ENCODE measurements at regions not wholly inside any gene's neighbourhood (a gene's known extent, or its start where the extent isn't known, plus 50 kb on each side); places are given as distances from the start of the nearest gene placed in this dataset.
"Not testable (repeated sequence)": the region's sequence is repeated elsewhere in the genome, so short reads cannot be mapped to it uniquely, and the experiment has no call there.

DNA sequence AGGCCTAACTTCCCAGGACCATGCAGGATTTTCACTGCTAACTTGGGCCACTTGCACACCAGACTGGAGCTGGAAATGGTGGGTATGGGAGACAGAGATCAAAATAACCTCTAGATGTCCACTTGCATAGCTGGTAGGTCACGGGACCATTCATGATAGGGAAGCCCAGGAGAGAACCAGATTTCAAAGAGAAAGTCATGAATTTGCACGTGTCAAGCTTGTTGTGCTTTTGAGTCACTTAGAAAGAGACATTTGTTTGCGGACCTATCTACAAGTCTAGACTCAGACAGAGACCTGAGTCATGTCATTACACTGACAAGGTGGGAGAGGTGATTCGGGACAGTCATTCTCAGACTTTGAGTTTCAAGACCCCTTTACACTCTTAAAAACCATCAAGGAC is 704.1 kb downstream of the DTWD2 start:
- not testable (repeated sequence) for DNase-seq (ENCODE audit: low spot score)

DNA sequence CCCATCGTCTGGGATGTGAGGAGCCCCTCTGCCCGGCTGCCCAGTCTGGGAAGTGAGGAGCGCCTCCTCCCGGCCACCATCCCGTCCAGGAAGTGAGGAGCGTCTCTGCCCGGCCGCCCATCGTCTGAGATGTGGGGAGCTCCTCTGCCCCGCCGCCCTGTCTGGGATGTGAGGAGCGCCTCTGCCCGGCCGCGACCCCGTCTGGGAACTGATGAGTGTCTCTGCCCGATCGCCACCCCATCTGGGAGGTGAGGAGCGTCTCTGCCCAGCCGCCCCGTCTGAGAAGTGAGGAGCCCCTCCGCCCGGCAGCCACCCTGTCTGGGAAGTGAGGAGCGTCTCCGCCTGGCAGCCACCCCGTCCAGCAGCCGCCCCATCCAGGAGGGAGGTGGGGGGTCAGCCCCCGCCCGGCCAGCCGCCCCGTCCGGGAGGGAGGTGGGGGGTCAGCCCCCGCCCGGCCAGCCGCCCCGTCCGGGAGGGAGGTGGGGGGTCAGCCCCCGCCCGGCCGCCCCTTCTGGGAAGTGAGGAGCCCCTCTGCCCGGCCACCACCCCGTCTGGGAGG is 705.8 kb downstream of the DTWD2 start:
- DNase-seq (ENCODE audit: low spot score) = not testable (repeated sequence)

DNA sequence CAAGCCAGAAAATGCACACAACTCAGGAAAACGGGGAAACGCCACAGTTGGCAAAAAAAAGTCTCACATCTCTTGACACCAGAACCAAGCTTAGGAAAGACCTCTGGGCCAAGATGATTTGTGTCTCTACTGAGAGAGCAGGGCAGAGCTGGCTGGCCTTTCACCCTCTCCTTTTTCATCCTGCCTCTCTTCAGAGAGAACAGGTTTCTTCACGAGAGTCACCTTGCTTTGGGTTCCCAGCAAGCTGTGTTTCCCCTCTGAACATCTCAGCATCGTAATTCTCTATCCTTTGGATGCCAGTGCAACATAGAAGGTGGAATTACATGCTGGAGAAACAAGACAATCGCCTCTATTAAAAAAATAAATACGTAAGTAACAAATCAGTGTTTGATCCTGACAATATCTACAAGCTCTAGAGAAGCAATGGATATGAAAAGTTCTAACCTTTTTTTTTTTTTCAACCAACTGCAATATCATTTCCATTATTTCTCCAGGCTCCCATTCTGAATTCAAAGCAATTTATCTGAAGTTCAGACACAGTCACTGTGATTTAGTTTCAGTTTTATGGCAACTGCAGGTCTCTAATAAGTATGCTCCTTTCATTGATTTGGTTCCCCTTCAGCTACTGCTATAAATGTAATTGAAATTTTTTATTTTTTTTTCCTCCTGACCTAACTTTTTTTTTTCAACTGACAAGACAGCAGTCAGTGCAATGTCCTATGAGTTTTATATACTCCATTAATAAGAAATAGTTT is 708.6 kb downstream of the DTWD2 start:
- DNase-seq (ENCODE audit: low spot score) = no peak

DNA sequence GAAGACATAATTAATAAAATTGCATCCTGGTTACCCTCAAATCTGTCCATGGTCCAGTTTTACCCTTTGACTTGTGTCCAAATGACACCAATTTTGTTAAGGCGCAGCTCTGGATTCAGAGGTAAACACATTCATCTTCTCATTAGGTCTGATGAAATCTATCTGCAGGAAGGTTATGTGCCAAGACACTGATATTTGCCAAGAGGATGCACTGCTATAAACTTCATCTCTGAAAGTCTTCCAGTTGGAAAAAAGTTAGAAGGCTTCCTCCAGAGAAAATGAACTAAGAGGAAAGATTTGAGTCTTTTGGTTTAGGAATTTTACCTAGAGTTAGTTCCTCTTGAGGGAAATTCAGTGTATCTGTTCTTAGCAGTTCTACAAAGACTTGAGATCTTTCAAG is 717.8 kb downstream of the DTWD2 start:
- no peak for DNase-seq (ENCODE audit: low spot score)

DNA sequence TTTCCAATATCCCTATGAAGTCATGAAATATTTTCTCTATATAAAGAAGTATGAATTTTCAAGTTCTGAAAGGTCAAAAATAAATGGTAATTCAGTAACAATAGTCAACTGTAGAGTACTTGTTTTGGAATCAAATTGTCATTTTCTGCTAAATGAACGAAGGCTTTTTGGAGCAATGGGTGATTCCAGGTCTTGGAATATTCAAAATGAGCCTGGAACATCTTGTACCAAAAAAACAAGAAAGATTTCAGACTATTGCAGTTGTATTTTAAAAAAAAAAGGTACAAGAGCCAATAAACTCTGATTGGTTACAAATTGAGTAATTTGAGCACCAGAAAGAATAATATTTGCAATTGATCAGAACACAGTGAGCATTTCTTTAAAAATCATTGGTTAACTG is 730.1 kb downstream of the DTWD2 start:
- no peak for DNase-seq (ENCODE audit: low spot score)

DNA sequence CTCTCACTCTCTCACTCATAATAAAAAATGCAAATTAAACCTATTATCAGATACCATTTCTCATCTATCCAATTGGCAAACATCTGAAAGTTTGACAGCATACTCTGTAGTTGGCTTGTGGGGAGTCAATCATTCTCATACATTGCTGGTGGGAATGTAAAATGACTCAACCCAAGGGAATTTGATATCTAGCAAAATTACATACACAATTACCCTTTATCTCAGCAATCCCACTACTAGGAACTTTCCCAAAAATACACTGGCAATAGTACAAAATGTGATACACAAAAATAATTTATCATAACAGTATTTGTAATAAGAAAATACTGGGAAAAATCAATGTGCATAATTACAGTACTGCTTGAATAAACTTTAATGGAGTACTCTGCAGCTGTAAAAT is 731.3 kb downstream of the DTWD2 start:
- no peak for DNase-seq (ENCODE audit: low spot score)

DNA sequence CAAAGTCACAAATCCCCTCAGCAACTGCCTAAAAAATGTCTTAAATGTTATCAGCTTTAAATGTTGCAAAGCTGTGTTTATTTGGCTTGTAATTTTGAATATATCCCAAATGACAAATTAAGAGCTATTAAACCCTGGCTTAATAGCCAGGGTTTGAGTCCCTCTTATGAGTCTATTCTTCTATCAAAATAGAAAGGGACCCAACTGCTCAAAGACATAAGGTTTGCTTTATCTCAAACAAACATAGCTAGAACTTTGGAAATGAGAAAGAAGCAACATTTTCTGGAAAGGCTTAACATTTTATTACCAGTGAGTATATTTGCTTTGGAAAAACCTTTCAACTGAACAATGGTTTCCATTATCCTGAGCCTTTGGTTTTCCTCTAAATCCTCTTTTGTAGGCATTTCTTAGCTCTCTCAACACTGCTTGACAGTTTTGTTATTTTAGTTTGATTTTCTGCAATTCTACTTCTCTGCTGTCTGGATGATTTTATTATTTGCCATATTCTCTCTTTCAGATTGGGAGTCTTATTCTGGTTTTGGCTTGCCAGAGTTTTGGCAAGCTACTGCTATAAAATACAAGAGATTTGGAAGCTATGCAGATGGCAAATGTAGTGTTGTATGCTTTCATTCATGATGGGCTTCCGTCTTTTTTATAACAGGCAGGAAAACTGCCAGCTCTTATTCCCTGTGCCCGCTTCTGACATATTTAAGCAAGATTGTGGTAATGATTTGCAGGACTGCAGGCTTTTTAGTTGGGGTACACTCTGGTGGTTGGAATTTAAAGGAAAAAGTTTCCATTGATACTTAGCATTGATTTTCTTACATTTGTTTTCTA is 734.9 kb downstream of the DTWD2 start:
- DNase-seq (ENCODE audit: low spot score) = no peak

DNA sequence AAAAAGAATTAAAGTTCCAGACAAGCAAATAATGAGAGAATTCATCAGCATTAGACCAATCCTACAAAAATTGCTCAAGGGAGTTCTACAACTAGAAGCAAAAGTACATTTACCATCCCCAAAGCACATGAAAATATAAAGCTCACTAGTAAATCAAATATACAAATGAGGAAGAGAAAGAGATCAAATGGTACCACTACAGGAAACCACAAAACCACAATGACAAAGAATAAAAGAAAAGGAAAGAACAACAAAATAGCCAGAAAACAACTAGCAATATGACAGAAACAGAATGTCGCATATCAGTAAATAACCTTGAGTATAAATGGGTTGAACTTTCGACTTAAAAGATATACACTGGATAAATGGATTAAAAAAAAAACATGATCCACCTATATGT is 739.0 kb downstream of the DTWD2 start:
- no peak for DNase-seq (ENCODE audit: low spot score)

DNA sequence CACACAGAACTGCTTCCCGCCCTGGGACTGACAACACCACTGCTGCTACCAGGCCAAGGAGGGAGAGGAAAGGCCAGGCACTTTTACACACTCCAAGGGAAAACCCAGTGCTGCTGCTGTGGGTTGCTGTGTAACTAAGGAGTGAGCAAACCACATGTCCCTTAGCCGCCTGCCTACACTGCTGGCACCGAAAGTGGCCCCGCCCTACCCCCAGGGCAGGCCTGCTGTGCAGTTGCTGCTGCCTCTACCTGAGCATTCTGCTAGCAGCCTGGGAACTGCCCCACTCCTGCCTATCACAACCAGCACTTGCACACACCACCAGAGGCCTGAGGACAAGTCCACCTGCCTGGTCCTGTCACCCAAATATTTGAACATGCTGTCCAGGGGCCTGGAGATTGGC is 740.9 kb downstream of the DTWD2 start:
- no peak for DNase-seq (ENCODE audit: low spot score)

DNA sequence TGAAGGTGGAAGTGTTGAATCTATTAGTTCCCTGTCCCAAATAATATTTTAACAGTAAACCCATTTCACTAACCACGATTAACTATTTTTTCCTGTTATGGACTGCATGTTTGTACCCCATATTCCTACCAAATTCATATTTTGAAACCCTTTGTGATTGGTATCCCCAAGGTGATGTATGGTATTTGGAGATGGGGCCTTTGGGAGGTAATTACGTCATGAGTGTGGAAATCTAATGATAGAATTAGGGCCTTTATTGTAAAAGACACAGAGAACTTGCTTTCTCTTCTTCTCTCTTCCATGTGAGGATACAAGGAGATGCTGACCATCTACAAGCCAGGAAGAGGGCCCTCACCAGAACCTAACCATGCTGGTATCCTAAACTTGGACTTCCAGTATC is 744.7 kb downstream of the DTWD2 start:
- no peak for DNase-seq (ENCODE audit: low spot score)

DNA sequence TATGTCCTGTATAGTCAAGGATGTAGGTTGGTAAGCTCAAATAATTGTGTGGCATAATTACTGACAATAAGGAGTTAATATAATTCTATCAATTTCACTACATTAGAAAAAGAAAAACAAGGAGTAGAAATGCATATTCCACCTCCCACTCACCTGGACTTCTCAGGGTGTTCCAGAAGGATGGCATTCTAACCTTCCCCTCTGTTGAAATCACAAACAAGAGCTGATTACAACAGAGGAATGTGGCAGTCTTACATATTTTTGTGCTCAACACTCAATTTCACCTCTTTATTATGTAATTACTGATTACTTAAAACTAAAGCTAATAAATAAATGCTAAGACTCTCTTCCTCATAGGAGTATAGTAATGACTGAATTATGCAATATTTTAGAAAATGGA is 745.3 kb downstream of the DTWD2 start:
- no peak for DNase-seq (ENCODE audit: low spot score)

DNA sequence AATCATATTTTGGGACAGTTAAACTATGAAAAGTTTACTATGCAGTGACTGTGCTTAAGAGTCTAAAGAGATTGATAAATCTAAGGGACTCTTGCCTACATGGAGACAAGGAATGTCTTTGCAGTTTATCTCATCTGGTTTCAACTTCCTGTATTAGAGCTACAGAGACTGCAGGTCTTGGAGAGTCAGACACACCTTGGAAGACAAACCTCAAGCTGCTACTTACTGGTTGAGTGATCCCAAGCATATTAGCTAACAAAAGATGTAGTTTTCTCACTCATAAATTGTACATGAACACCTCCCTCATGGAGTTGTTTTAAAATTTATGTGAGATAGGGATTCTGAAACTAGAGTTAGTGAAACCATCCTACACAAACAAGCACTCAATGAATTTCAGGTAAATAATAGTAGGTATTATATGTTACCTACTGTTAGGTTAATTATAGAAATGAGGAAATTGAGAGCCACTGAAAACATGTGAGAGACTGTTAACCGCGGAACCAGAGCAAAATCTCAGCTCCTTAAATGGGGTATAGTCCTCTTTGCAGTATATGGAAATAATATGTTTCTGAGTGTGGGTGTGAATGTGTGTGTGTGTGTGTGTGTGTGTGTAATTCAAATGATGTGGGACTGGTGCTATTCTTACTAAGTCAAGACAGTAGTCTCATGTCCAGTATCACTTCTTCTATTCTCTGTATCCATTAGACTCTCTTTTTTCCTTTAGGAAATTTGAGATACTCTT is 752.1 kb downstream of the DTWD2 start:
- DNase-seq (ENCODE audit: low spot score) = no peak

DNA sequence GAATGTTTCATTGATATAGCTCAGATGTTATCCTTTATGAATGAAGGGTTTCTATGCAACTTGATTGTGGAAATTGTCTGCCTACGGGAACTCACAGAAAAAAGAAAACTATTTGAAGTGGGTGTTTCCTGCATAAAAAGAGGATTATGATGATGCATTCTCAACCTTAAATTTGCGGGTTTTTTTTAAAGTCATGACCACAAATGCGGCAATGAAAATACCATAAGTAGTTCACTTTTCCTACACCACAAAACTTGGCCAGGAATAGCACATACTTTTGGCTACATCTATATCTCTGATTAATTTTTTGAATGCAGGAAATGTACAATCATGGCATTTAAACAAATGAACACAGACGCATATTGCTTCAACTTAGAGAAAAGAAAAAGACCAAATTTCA is 754.7 kb downstream of the DTWD2 start:
- no peak for DNase-seq (ENCODE audit: low spot score)

DNA sequence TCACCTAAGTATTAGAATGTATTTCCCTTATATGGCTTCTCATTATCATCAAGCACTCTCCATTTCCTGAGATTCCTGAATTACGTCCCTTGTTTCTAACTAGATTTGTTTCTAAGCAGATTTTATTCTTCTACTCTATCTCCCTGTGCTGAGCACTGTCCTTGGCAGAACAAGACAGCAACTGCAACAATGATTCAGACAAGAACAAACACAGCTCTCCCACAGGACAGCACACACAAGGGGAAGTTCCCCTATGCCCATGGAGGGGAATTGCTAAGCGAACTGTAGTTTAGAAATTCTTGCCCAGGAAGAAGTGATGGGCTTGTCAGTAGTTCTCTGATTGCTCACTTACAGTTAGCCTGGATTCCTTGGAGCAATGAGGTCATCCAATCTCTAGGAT is 759.9 kb downstream of the DTWD2 start:
- DNase-seq (ENCODE audit: low spot score) = no peak

DNA sequence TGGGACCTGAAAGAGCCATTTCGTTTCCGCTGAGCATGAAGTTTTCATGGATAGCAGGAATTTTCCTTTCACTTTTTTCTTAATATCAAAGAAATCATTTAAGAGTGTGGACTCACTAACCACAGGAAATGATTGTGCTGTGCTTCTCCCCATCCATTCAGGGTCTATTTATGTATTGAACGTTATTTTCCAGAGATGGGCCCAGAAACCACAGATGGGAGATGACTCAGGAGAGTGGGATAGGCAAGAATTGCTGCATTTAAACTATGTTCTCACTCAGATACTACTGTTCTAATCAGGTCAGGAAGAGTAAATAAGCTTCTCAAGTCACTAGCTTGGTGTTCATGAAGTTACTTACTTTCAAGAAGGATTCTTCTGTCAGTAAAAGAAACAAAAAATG is 763.8 kb downstream of the DTWD2 start:
- DNase-seq (ENCODE audit: low spot score) = no peak

DNA sequence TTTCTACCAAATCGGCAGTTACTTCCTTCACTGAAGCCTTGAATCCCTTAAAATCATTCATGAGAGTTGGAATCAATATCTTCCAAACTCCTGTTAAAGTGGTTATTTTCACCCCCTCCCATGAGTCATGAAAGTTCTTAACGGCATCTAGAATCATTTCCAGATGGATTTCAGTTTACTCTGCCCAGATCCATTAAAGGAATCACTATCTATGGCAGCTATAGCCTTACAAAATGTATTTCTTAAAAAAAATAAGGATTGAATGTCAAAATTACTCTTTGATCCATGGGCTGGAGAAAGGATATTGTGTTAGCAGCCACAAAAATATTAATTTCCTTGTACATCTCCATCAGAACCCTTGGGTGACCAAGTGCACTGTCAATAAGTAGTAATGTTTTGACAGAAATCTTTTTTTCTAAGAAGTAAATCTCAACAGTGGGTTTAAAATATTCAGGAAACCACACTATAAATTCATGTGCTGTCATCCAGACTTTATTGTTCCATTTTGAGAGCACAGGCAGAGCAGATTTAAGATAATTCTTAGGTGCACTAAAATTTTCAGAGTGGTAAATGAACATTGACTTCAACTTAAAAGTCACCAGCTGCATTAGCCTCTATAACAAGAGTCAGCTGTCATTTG is 767.7 kb downstream of the DTWD2 start:
- no peak for DNase-seq (ENCODE audit: low spot score)

DNA sequence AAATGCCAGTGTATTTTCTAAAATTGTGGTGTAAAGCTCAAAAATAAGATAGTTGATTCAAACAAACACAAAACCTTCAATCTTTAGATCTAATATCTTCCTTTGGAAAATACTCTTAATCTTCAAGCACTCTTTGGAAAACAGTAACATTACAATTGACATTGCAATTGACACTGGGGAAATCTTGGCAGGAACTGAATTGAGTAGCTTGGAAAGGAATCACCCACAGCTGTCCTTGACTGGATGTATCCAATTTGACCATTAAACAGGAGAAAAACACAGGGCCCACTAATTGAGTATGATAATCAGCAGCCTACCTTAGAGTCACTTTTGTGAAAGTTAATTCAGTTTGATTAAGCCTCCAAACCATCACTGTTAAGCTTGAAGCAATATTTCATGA is 776.7 kb downstream of the DTWD2 start:
- no peak for DNase-seq (ENCODE audit: low spot score)

DNA sequence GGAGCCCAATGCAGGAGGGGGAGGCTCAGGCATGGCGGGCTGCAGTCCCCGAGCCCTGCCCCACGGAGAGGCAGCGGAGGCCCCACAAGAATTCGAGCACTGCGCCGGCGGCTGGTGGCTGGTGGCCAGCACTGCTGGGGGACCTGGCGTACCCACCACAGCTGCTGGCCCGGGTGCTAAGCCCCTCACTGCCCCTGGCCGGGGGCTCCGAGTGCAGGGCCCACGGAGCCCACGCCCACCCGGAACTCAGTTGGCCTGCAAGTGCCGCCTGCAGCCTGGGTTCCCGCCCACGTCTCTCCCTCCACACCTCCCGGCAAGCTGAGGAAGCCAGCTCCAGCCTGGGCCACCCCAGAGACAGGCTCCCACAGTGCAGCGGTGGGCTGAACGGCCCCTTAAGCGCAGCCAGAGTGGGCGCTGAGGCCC is 780.3 kb downstream of the DTWD2 start:
- DNase-seq (ENCODE audit: low spot score) = no peak

DNA sequence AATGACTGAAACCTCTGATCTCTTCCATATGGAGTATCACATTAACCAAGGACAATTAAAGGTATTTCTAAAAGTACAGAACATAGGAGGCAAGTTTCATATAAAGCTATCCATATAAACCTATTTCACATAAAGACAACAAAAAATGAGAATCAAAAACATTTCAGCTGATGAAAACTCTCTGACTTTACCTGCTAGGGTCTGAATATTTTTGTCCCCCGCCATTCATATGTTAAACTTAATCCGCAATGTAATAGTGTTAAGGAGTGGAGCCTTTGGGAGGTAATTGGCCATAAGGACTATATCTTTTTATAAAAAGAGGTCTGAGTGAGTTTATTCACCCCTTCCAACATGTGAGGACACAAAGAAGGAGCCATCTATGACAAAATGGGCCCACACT is 788.5 kb downstream of the DTWD2 start:
- DNase-seq (ENCODE audit: low spot score) = no peak

DNA sequence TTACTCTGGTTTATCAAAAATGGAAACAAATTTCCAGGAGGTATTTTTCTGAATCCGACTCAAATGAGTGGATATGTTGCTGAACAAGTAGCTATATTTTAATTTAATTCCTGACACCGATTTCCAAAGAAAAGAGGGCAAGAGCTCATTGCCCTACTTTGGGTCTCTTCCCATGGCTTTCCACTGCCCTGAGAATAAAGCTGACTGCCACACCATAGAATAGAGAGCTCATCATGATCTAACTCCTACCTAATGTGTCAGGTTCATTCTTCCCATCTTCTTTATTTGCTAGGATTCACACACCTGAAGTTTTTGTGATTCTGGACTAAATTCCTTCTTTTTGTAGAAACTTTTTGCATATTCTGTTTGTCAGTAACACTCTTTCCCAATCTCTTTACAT is 792.1 kb downstream of the DTWD2 start:
- no peak for DNase-seq (ENCODE audit: low spot score)

DNA sequence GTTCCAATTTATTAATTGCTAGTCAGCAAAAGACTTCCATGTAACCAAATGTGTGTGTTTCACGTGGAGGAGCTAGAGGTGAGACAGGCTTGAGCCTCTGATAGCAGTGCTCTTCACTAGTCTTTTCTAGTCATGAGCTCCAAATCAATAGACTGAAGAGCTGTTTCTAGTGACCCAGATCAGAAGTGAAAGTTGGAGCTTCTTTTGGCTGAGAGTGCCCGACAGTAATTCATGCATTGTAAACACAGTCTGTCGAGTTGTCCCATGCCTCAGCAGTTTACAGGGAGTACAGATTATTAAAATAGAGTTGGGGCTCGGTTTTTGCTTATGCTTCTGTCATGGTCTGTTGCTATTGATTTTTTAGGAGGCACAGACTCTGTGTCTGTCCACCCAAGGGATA is 793.1 kb downstream of the DTWD2 start:
- no peak for DNase-seq (ENCODE audit: low spot score)
